Transverse colon (tissue), 4 donors: ENCODE measurements at regions not wholly inside any gene's neighbourhood (a gene's known extent, or its start where the extent isn't known, plus 50 kb on each side); places are given as distances from the start of the nearest gene placed in this dataset.

Source experiments
- EP300 ChIP-seq: sonication (generic); formaldehyde crosslinking; IDR thresholded peaks from one replicate; pipeline ENCODE4 v1.6.1; 2017; ENCODE audit warnings: antibody characterized with exemption, low read depth
- POLR2A ChIP-seq: fragments of 450-650 bp; IDR thresholded peaks from one replicate; pipeline ENCODE4 v1.6.1; 2016; ENCODE audit warnings: antibody characterized with exemption, mild to moderate bottlenecking, moderate library complexity
- POLR2AphosphoS5 ChIP-seq, 3 donors: sonication (generic); formaldehyde crosslinking; IDR thresholded peaks; one replicate each; pipeline ENCODE4 v1.6.1; 2016; ENCODE audit warnings: antibody characterized with exemption in 3 of 3
- TF ChIP-seq, protein P1 (sequence below), 5 experiments: fragments of 200-600 bp in 3 of 5; fragments of 450-650 bp in 2 of 5; sonication (generic) in 3 of 5; IDR thresholded peaks; 1 replicate in 2 of 5; 2 replicates in 3 of 5; pipeline ENCODE4 v1.5.1; 2016 to 2017; ENCODE audit warnings: antibody characterized with exemption in 5 of 5, inconsistent platforms in 3 of 5, mild to moderate bottlenecking in 2 of 5, moderate library complexity in 1 of 5

DNA sequence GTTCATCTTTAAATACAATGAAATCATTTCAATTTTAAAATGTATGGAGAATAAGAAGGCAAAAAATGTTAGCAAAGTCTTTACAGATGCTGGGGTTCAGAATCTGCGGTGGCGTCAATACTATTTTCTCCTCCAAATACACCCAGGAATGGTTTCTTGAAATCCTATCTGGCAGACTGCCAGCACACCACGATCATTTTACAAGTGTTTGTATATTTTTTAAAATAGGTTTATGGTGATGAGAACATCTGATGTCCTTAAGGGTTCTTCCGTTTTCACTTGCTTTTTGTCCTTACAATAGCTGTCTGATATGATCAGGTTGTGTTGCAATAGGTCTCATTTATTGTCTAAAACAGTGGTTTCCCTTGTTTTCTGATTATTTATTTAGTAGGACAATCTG lies 89.6 kb downstream of the CMPK2 start:
- TF ChIP-seq, protein P1, sequence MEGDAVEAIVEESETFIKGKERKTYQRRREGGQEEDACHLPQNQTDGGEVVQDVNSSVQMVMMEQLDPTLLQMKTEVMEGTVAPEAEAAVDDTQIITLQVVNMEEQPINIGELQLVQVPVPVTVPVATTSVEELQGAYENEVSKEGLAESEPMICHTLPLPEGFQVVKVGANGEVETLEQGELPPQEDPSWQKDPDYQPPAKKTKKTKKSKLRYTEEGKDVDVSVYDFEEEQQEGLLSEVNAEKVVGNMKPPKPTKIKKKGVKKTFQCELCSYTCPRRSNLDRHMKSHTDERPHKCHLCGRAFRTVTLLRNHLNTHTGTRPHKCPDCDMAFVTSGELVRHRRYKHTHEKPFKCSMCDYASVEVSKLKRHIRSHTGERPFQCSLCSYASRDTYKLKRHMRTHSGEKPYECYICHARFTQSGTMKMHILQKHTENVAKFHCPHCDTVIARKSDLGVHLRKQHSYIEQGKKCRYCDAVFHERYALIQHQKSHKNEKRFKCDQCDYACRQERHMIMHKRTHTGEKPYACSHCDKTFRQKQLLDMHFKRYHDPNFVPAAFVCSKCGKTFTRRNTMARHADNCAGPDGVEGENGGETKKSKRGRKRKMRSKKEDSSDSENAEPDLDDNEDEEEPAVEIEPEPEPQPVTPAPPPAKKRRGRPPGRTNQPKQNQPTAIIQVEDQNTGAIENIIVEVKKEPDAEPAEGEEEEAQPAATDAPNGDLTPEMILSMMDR (IDR thresholded peaks at IDR 0.05): no peak
- TF ChIP-seq POLR2A (no peak), EP300 (no peak), POLR2AphosphoS5 (IDR thresholded peaks at IDR 0.05) (no peak)
